ENCODE measurements at regions not wholly inside any gene's neighbourhood (a gene's known extent, or its start where the extent isn't known, plus 50 kb on each side); places are given as distances from the start of the nearest gene placed in this dataset.

GRCh38 chr11:107197932-107198331 is 179.7 kb upstream of the GUCY1A2 start:
- Mint-ChIP-seq H3K36me3 (no peaks in the 10 kb centered on the region; the same call in 1 of the 2 replicates), H3K4me3 (no peak overlapping the region), H3K27me3 (ENCODE audit: low read depth) (no peaks in the 10 kb centered on the region), H3K4me1 (no peaks in the 10 kb centered on the region), H3K9me3 (peaks cover 11% of the 10 kb centered on the region), H3K27ac (no peak overlapping the region)
- POLR2A ChIA-PET, result no interaction called here
- TF ChIP-seq CREM (CRISPR knock-in tag; IDR thresholded peaks at IDR 0.05) (no peak), ZNF232 (CRISPR knock-in tag; IDR thresholded peaks at IDR 0.05) (no peak), TEAD1 (CRISPR knock-in tag; IDR thresholded peaks at IDR 0.05) (no peak), ZNF219 (CRISPR knock-in tag; IDR thresholded peaks at IDR 0.05; ENCODE audit: borderline replicate concordance) (no peak), NR1H2 (CRISPR knock-in tag; IDR thresholded peaks at IDR 0.05) (no peak), IRF2 (CRISPR knock-in tag; IDR thresholded peaks at IDR 0.05; ENCODE audit: borderline replicate concordance, low read depth) (no peak), AFF4 (CRISPR knock-in tag; IDR thresholded peaks at IDR 0.05; ENCODE audit: borderline replicate concordance) (no peak), E2F4 (CRISPR knock-in tag; IDR thresholded peaks at IDR 0.05; ENCODE audit: borderline replicate concordance, low read depth) (no peak), CTCF (IDR thresholded peaks at IDR 0.05) (no peak), ELF4 (CRISPR knock-in tag; IDR thresholded peaks at IDR 0.05; ENCODE audit: low read depth) (no peak), ZSCAN18 (CRISPR knock-in tag; IDR thresholded peaks at IDR 0.05) (no peak), CBFB (CRISPR knock-in tag; IDR thresholded peaks at IDR 0.05; ENCODE audit: low read depth) (no peak)
- ATAC-seq (no peak), DNase-seq (ENCODE audit: low spot score) (no peak)
- CTCF ChIA-PET, result no interaction called here

GRCh38 chr11:107196732-107197131 is 178.5 kb upstream of the GUCY1A2 start:
- TF ChIP-seq CREM (CRISPR knock-in tag; IDR thresholded peaks at IDR 0.05), result no peak
- TF ChIP-seq AFF4 (CRISPR knock-in tag; IDR thresholded peaks at IDR 0.05; ENCODE audit: borderline replicate concordance), result no peak
- H3K9me3 Mint-ChIP-seq, result peaks cover 12% of the 10 kb centered on the region
- no peak overlapping the region for H3K4me3 Mint-ChIP-seq
- POLR2A ChIA-PET, result no interaction called here
- H3K4me1 Mint-ChIP-seq, result no peaks in the 10 kb centered on the region
- ATAC-seq, result no peak
- DNase-seq (ENCODE audit: low spot score), result no peak
- CTCF ChIA-PET, result no interaction called here
- H3K27ac Mint-ChIP-seq, result no peak overlapping the region
- H3K36me3 Mint-ChIP-seq, result no peaks in the 10 kb centered on the region; the same call in 1 of the 2 replicates
- no peaks in the 10 kb centered on the region for H3K27me3 Mint-ChIP-seq (ENCODE audit: low read depth)

Data from WTC11 (cell line).